ENCODE measurements at regions not wholly inside any gene's neighbourhood (a gene's known extent, or its start where the extent isn't known, plus 50 kb on each side); places are given as distances from the start of the nearest gene placed in this dataset.

- Histone ChIP-seq H4K91ac (ENCODE audit: low read depth, low read length, poor library complexity) (no peak overlapping the region), H3K4me2 (ENCODE audit: insufficient read depth, low read length, poor library complexity, severe bottlenecking) (no peak overlapping the region), H3K27me3 (ENCODE audit: control insufficient read depth in 3 of 3, insufficient read depth in 3 of 3, low read depth in 1 of 3, low read length in 3 of 3) (no peaks in the 10 kb centered on the region), H2BK12ac (ENCODE audit: low read length) (no peak overlapping the region), H3K4me1 (ENCODE audit: control insufficient read depth in 2 of 2, insufficient read depth in 1 of 2, low read depth in 1 of 2, low read length in 2 of 2) (no peaks in the 10 kb centered on the region), H2BK15ac (ENCODE audit: low read length) (no peak overlapping the region), H3K9ac (ENCODE audit: low read depth, low read length, poor library complexity) (no peak overlapping the region), H3K36me3 (replicated peaks in 1 of 2; ENCODE audit: control insufficient read depth in 2 of 2, insufficient read depth in 2 of 2, low read length in 2 of 2) (no peaks in the 10 kb centered on the region), H3K79me1 (ENCODE audit: low read depth, low read length) (no peaks in the 10 kb centered on the region), H2AK5ac (ENCODE audit: low read depth, low read length) (no peak overlapping the region), H4K8ac (ENCODE audit: low read depth, low read length) (no peak overlapping the region), H3K4me3 (ENCODE audit: low read length in 2 of 2) (no peak overlapping the region), H3K9me3 (replicated peaks in 1 of 2; ENCODE audit: control insufficient read depth in 2 of 2, insufficient read depth in 1 of 2, low read depth in 1 of 2, low read length in 2 of 2) (peaks cover 0 to 2% of the 10 kb centered on the region in 2 donors), H2AFZ (ENCODE audit: low read length) (no peak overlapping the region), H2BK120ac (ENCODE audit: low read depth, low read length) (no peak overlapping the region), H3K27ac (replicated peaks; ENCODE audit: low read length) (no peak overlapping the region), H3K18ac (ENCODE audit: low read length) (no peak overlapping the region), H3K4ac (ENCODE audit: low read length) (no peak overlapping the region), H3K14ac (ENCODE audit: low read length) (no peak overlapping the region), H3K23ac (ENCODE audit: low read depth, low read length, poor library complexity) (no peak overlapping the region), H2BK5ac (ENCODE audit: low read length) (no peak overlapping the region)
- no CpG with 5 or more reads among the region's 1 CpG for WGBS, 2 donors (ENCODE audit: extremely low coverage in 2 of 2, insufficient read length in 2 of 2, insufficient replicate concordance in 1 of 2)
- DNase-seq (ENCODE audit: low spot score) = no peak
Measured at GRCh38 chr9:18015116-18015515, 436.2 kb downstream of the SH3GL2 start.

GRCh38 chr9:18017136-18017535 is 438.3 kb downstream of the SH3GL2 start:
- Histone ChIP-seq H2AK5ac (ENCODE audit: low read depth, low read length) (no peak overlapping the region), H3K79me1 (ENCODE audit: low read depth, low read length) (peaks cover 1% of the 10 kb centered on the region), H3K18ac (ENCODE audit: low read length) (no peak overlapping the region), H2BK15ac (ENCODE audit: low read length) (no peak overlapping the region), H3K4ac (ENCODE audit: low read length) (no peak overlapping the region), H3K36me3 (replicated peaks in 1 of 2; ENCODE audit: control insufficient read depth in 2 of 2, insufficient read depth in 2 of 2, low read length in 2 of 2) (no peaks in the 10 kb centered on the region), H4K8ac (ENCODE audit: low read depth, low read length) (no peak overlapping the region), H3K14ac (ENCODE audit: low read length) (no peak overlapping the region), H2BK12ac (ENCODE audit: low read length) (no peak overlapping the region), H3K9me3 (replicated peaks in 1 of 2; ENCODE audit: control insufficient read depth in 2 of 2, insufficient read depth in 1 of 2, low read depth in 1 of 2, low read length in 2 of 2) (peaks cover 0 to 2% of the 10 kb centered on the region in 2 donors), H3K9ac (ENCODE audit: low read depth, low read length, poor library complexity) (no peak overlapping the region), H2AFZ (ENCODE audit: low read length) (no peak overlapping the region), H2BK120ac (ENCODE audit: low read depth, low read length) (no peak overlapping the region), H3K4me1 (ENCODE audit: control insufficient read depth in 2 of 2, insufficient read depth in 1 of 2, low read depth in 1 of 2, low read length in 2 of 2) (no peaks in the 10 kb centered on the region), H3K4me3 (ENCODE audit: low read length in 2 of 2) (no peak overlapping the region), H4K91ac (ENCODE audit: low read depth, low read length, poor library complexity) (no peak overlapping the region), H3K23ac (ENCODE audit: low read depth, low read length, poor library complexity) (no peak overlapping the region), H3K4me2 (ENCODE audit: insufficient read depth, low read length, poor library complexity, severe bottlenecking) (no peak overlapping the region), H3K27ac (replicated peaks; ENCODE audit: low read length) (no peak overlapping the region), H3K27me3 (ENCODE audit: control insufficient read depth in 3 of 3, insufficient read depth in 3 of 3, low read depth in 1 of 3, low read length in 3 of 3) (no peaks in the 10 kb centered on the region), H2BK5ac (ENCODE audit: low read length) (no peak overlapping the region)
- DNase-seq (ENCODE audit: low spot score) = no peak
- no CpG with 5 or more reads among the region's 1 CpG for WGBS, 2 donors (ENCODE audit: extremely low coverage in 2 of 2, insufficient read length in 2 of 2, insufficient replicate concordance in 1 of 2)

GRCh38 chr9:18018221-18018620 is 439.4 kb downstream of the SH3GL2 start:
- H3K4me1 ChIP-seq (ENCODE audit: control insufficient read depth in 2 of 2, insufficient read depth in 1 of 2, low read depth in 1 of 2, low read length in 2 of 2) = no peaks in the 10 kb centered on the region
- no CpG with 5 or more reads among the region's 2 CpGs for WGBS, 2 donors (ENCODE audit: extremely low coverage in 2 of 2, insufficient read length in 2 of 2, insufficient replicate concordance in 1 of 2)
- H3K18ac ChIP-seq (ENCODE audit: low read length) = no peak overlapping the region
- no peak overlapping the region for H2BK120ac ChIP-seq (ENCODE audit: low read depth, low read length)
- H3K9me3 ChIP-seq (replicated peaks in 1 of 2; ENCODE audit: control insufficient read depth in 2 of 2, insufficient read depth in 1 of 2, low read depth in 1 of 2, low read length in 2 of 2) = peaks cover 0 to 2% of the 10 kb centered on the region in 2 donors
- no peak overlapping the region for H4K8ac ChIP-seq (ENCODE audit: low read depth, low read length)
- H2AK5ac ChIP-seq (ENCODE audit: low read depth, low read length) = no peak overlapping the region
- no peak overlapping the region for H3K4me3 ChIP-seq (ENCODE audit: low read length in 2 of 2)
- H3K27ac ChIP-seq (replicated peaks; ENCODE audit: low read length) = no peak overlapping the region
- no peak overlapping the region for H3K4ac ChIP-seq (ENCODE audit: low read length)
- no peaks in the 10 kb centered on the region for H3K36me3 ChIP-seq (replicated peaks in 1 of 2; ENCODE audit: control insufficient read depth in 2 of 2, insufficient read depth in 2 of 2, low read length in 2 of 2)
- H3K4me2 ChIP-seq (ENCODE audit: insufficient read depth, low read length, poor library complexity, severe bottlenecking) = no peak overlapping the region
- H2BK12ac ChIP-seq (ENCODE audit: low read length) = no peak overlapping the region
- no peak overlapping the region for H2AFZ ChIP-seq (ENCODE audit: low read length)
- H3K9ac ChIP-seq (ENCODE audit: low read depth, low read length, poor library complexity) = no peak overlapping the region
- H2BK5ac ChIP-seq (ENCODE audit: low read length) = no peak overlapping the region
- no peak overlapping the region for H3K14ac ChIP-seq (ENCODE audit: low read length)
- no peak overlapping the region for H2BK15ac ChIP-seq (ENCODE audit: low read length)
- H3K79me1 ChIP-seq (ENCODE audit: low read depth, low read length) = peaks cover 2% of the 10 kb centered on the region
- H3K23ac ChIP-seq (ENCODE audit: low read depth, low read length, poor library complexity) = no peak overlapping the region
- no peak overlapping the region for H4K91ac ChIP-seq (ENCODE audit: low read depth, low read length, poor library complexity)
- H3K27me3 ChIP-seq (ENCODE audit: control insufficient read depth in 3 of 3, insufficient read depth in 3 of 3, low read depth in 1 of 3, low read length in 3 of 3) = no peaks in the 10 kb centered on the region
- no peak for DNase-seq (ENCODE audit: low spot score)

- Histone ChIP-seq H3K36me3 (replicated peaks in 1 of 2; ENCODE audit: control insufficient read depth in 2 of 2, insufficient read depth in 2 of 2, low read length in 2 of 2) (no peaks in the 10 kb centered on the region), H2AFZ (ENCODE audit: low read length) (no peak overlapping the region), H2BK12ac (ENCODE audit: low read length) (no peak overlapping the region), H3K23ac (ENCODE audit: low read depth, low read length, poor library complexity) (no peak overlapping the region), H2BK120ac (ENCODE audit: low read depth, low read length) (no peak overlapping the region), H3K4me2 (ENCODE audit: insufficient read depth, low read length, poor library complexity, severe bottlenecking) (no peak overlapping the region), H3K79me1 (ENCODE audit: low read depth, low read length) (peaks cover 2% of the 10 kb centered on the region), H3K4me3 (ENCODE audit: low read length in 2 of 2) (no peak overlapping the region), H3K18ac (ENCODE audit: low read length) (no peak overlapping the region), H3K4ac (ENCODE audit: low read length) (no peak overlapping the region), H2AK5ac (ENCODE audit: low read depth, low read length) (no peak overlapping the region), H3K9me3 (replicated peaks in 1 of 2; ENCODE audit: control insufficient read depth in 2 of 2, insufficient read depth in 1 of 2, low read depth in 1 of 2, low read length in 2 of 2) (peaks cover 0 to 2% of the 10 kb centered on the region in 2 donors), H2BK5ac (ENCODE audit: low read length) (no peak overlapping the region), H4K91ac (ENCODE audit: low read depth, low read length, poor library complexity) (no peak overlapping the region), H3K27me3 (ENCODE audit: control insufficient read depth in 3 of 3, insufficient read depth in 3 of 3, low read depth in 1 of 3, low read length in 3 of 3) (no peaks in the 10 kb centered on the region), H3K9ac (ENCODE audit: low read depth, low read length, poor library complexity) (no peak overlapping the region), H3K14ac (ENCODE audit: low read length) (no peak overlapping the region), H3K27ac (replicated peaks; ENCODE audit: low read length) (no peak overlapping the region), H3K4me1 (ENCODE audit: control insufficient read depth in 2 of 2, insufficient read depth in 1 of 2, low read depth in 1 of 2, low read length in 2 of 2) (no peaks in the 10 kb centered on the region), H4K8ac (ENCODE audit: low read depth, low read length) (no peak overlapping the region), H2BK15ac (ENCODE audit: low read length) (no peak overlapping the region)
- no CpG with 5 or more reads among the region's 2 CpGs for WGBS, 2 donors (ENCODE audit: extremely low coverage in 2 of 2, insufficient read length in 2 of 2, insufficient replicate concordance in 1 of 2)
- no peak for DNase-seq (ENCODE audit: low spot score)
Measured at GRCh38 chr9:18018661-18019060, 439.8 kb downstream of the SH3GL2 start.
